ENCODE measurements at regions not wholly inside any gene's neighbourhood (a gene's known extent, or its start where the extent isn't known, plus 50 kb on each side); places are given as distances from the start of the nearest gene placed in this dataset.

DNA sequence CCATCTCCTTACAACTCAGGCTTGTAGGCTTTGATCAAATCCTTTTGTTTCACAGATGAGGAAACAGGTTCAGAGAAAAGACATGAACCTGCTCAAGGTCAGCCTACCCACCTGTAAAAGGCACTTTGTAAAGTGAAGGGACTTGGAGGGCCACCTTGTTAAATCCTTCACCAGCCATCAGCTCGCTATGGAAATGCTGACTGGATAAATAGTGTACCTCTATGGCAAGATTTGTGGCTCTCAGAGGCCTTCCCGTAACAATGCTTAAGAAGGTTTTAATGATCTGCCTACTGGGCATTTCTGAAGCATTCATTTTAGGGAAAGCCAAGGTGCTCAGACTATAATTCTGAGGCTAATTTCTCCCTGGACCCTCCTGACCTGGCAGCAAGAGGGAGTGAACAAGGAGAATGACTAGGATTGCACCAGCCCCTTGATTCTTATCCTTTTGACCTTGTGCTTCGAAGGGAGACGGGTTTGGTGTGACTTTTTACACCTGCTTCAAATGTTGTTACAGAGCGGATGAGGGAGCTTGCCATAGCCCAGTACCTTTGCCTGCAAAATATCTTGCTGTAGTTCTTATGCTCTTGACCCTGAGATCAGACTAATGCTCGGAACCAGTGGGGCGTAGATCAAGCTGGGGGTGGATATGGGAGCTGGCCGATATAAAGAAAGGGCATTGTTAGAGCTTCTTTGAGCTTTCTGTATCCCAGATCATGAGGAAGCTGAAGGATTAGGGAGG lies 90.9 kb upstream of the CXCR4 start:
- TF ChIP-seq POLR2AphosphoS5 (IDR thresholded peaks at IDR 0.05; ENCODE audit: low read depth): no peak
- TF ChIP-seq, protein P1, sequence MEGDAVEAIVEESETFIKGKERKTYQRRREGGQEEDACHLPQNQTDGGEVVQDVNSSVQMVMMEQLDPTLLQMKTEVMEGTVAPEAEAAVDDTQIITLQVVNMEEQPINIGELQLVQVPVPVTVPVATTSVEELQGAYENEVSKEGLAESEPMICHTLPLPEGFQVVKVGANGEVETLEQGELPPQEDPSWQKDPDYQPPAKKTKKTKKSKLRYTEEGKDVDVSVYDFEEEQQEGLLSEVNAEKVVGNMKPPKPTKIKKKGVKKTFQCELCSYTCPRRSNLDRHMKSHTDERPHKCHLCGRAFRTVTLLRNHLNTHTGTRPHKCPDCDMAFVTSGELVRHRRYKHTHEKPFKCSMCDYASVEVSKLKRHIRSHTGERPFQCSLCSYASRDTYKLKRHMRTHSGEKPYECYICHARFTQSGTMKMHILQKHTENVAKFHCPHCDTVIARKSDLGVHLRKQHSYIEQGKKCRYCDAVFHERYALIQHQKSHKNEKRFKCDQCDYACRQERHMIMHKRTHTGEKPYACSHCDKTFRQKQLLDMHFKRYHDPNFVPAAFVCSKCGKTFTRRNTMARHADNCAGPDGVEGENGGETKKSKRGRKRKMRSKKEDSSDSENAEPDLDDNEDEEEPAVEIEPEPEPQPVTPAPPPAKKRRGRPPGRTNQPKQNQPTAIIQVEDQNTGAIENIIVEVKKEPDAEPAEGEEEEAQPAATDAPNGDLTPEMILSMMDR (IDR thresholded peaks at IDR 0.05; ENCODE audit: insufficient read depth, low read length): no peak
- TF ChIP-seq, protein P2, sequence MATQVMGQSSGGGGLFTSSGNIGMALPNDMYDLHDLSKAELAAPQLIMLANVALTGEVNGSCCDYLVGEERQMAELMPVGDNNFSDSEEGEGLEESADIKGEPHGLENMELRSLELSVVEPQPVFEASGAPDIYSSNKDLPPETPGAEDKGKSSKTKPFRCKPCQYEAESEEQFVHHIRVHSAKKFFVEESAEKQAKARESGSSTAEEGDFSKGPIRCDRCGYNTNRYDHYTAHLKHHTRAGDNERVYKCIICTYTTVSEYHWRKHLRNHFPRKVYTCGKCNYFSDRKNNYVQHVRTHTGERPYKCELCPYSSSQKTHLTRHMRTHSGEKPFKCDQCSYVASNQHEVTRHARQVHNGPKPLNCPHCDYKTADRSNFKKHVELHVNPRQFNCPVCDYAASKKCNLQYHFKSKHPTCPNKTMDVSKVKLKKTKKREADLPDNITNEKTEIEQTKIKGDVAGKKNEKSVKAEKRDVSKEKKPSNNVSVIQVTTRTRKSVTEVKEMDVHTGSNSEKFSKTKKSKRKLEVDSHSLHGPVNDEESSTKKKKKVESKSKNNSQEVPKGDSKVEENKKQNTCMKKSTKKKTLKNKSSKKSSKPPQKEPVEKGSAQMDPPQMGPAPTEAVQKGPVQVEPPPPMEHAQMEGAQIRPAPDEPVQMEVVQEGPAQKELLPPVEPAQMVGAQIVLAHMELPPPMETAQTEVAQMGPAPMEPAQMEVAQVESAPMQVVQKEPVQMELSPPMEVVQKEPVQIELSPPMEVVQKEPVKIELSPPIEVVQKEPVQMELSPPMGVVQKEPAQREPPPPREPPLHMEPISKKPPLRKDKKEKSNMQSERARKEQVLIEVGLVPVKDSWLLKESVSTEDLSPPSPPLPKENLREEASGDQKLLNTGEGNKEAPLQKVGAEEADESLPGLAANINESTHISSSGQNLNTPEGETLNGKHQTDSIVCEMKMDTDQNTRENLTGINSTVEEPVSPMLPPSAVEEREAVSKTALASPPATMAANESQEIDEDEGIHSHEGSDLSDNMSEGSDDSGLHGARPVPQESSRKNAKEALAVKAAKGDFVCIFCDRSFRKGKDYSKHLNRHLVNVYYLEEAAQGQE (IDR thresholded peaks at IDR 0.05; ENCODE audit: insufficient replicate concordance, low read depth): no peak
